Stimulated activated naive B cell treated with anti-CD40 and anti-IgM and Interleukin-4, amounts not matched to agents 10 μg/mL and 1 μg/mL and 100 μg/mL, for 72 hours (primary cell): ENCODE measurements at regions not wholly inside any gene's neighbourhood (a gene's known extent, or its start where the extent isn't known, plus 50 kb on each side); places are given as distances from the start of the nearest gene placed in this dataset.

ENCODE experiments used
- ATAC-seq, 2 donors: fragments of 150-1000 bp; cut with Tn5 transposase; replicated peaks; 2 replicates each; pipeline ENCODE4 v1.10.0; 2021; ENCODE audit warnings: moderate library complexity in 1 of 2
- DNase-seq: peaks from one replicate; pipeline ENCODE4 v3.0.0; 2021
- H3K27ac Mint-ChIP-seq: one replicate; pipeline ENCODE4 v1.8.0; 2022; ENCODE audit warnings: mild to moderate bottlenecking, mixed read lengths
- H3K27me3 Mint-ChIP-seq, 2 donors: one replicate each; pipeline ENCODE4 v1.8.0; 2022; ENCODE audit warnings: mixed read lengths in 2 of 2
- H3K36me3 Mint-ChIP-seq, 2 donors: one replicate each; pipeline ENCODE4 v1.8.0; 2022; ENCODE audit warnings: mixed read lengths in 2 of 2, mild to moderate bottlenecking in 1 of 2
- H3K4me1 Mint-ChIP-seq, 2 donors: one replicate each; pipeline ENCODE4 v1.8.0; 2022; ENCODE audit warnings: mixed read lengths in 2 of 2, mild to moderate bottlenecking in 1 of 2
- H3K4me3 Mint-ChIP-seq, 2 donors: one replicate each; pipeline ENCODE4 v1.8.0; 2022; ENCODE audit warnings: mild to moderate bottlenecking in 2 of 2, mixed read lengths in 2 of 2, moderate library complexity in 1 of 2
- H3K9me3 Mint-ChIP-seq, 2 donors: one replicate each; pipeline ENCODE4 v1.8.0; 2022; ENCODE audit warnings: mixed read lengths in 2 of 2, mild to moderate bottlenecking in 1 of 2

DNA sequence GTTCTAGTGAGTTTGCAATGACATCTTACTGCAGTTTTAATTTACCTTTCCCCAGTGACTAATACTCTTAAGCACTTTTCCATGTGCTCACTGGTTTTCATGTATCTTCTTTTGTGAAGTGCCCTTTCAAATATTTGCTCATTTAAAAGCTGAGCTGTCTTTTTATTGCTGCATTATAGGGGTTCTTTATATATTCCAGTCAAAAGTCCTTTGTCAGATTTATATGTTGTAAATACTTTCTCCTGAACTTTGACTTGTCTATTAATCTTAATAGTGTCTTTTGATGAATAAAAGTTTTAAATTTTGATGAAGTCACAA lies 50.2 kb upstream of the ELOVL5 start:
- H3K4me3 Mint-ChIP-seq, result no peak overlapping the region
- no peaks in the 10 kb centered on the region for H3K27me3 Mint-ChIP-seq
- ATAC-seq, result no peak
- peaks cover 3 to 13% of the 10 kb centered on the region in 2 donors for H3K4me1 Mint-ChIP-seq
- H3K36me3 Mint-ChIP-seq, result no peaks in the 10 kb centered on the region
- H3K9me3 Mint-ChIP-seq, result no peaks in the 10 kb centered on the region
- no peak overlapping the region for H3K27ac Mint-ChIP-seq
- DNase-seq, result no peak

DNA sequence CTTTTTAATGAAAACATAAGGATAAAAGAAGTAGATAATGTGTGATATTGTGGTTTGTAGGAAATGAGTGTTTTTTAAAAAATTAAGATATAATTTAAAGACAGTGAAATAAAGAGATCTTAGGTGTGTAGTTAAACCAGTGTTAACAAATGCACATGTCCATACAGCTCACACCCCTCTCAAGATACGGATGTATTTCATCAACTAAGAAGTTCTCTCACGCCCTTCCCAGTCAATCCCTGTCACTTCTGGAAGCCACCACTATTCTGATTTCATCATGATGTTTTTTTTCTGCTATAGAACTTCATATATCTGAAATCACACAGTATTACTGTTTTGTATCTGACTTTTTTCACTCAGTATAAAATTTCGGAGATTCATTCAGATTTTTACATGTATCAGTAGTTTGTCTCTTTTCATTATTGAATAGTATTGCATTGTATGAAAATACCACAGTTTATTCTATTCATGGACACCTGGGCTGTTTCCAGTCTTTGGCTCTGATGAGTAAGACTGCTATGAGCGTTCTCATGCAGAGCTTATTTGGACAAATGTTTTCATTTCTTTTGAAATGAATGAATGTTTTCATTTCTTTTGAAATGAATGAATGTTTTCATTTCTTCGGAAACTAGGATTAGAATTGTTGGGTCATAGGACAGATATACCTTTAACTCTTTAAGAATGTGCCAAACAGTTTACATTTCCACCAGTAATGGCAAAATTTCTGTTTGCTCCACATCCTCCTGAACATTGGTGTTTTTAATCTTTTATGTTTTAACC lies 49.7 kb upstream of the ELOVL5 start:
- no peak overlapping the region for H3K4me3 Mint-ChIP-seq
- H3K4me1 Mint-ChIP-seq, result peaks cover 3 to 12% of the 10 kb centered on the region in 2 donors
- H3K36me3 Mint-ChIP-seq, result no peaks in the 10 kb centered on the region
- no peaks in the 10 kb centered on the region for H3K9me3 Mint-ChIP-seq
- H3K27ac Mint-ChIP-seq, result no peak overlapping the region
- ATAC-seq (no peak), DNase-seq (no peak)
- no peaks in the 10 kb centered on the region for H3K27me3 Mint-ChIP-seq
